Neural progenitor cell (in vitro differentiated cells): ENCODE measurements at regions not wholly inside any gene's neighbourhood (a gene's known extent, or its start where the extent isn't known, plus 50 kb on each side); places are given as distances from the start of the nearest gene placed in this dataset.

Experiments
- DNase-seq: peaks from one replicate; pipeline ENCODE4 v3.0.0-alpha.2; 2016; ENCODE audit warnings: low spot score
- H2AFZ ChIP-seq: fragments of 200-600 bp; sonication (generic); replicated peaks from 2 replicates; pipeline ENCODE4 v1.6.1; 2016; ENCODE audit warnings: antibody characterized with exemption
- H3F3A ChIP-seq: fragments of 200-600 bp; sonication (generic); 2 replicates; pipeline ENCODE4 v1.6.1; 2016; ENCODE audit warnings: antibody characterized with exemption, low read depth
- H3K27ac ChIP-seq: fragments of 200-600 bp; sonication (generic); 2 replicates; pipeline ENCODE4 v1.5.1; 2016; ENCODE audit warnings: mild to moderate bottlenecking
- H3K27me3 ChIP-seq: fragments of 200-600 bp; sonication (generic); 2 replicates; pipeline ENCODE4 v1.6.1; 2016; ENCODE audit warnings: mild to moderate bottlenecking, moderate library complexity
- H3K36me3 ChIP-seq: fragments of 200-600 bp; sonication (generic); 2 replicates; pipeline ENCODE4 v1.5.1; 2016
- H3K4me1 ChIP-seq: fragments of 200-600 bp; sonication (generic); 2 replicates; pipeline ENCODE4 v1.6.1; 2016; ENCODE audit warnings: mixed run types
- H3K4me2 ChIP-seq: fragments of 200-600 bp; sonication (generic); 2 replicates; pipeline ENCODE4 v1.6.1; 2016
- H3K4me3 ChIP-seq: fragments of 200-600 bp; sonication (generic); 2 replicates; pipeline ENCODE4 v1.5.1; 2016
- H3K79me2 ChIP-seq: fragments of 200-600 bp; sonication (generic); 2 replicates; pipeline ENCODE4 v1.6.1; 2016; ENCODE audit warnings: low read depth
- H3K9ac ChIP-seq: fragments of 200-600 bp; sonication (generic); 2 replicates; pipeline ENCODE4 v1.6.1; 2016
- H3K9me3 ChIP-seq: fragments of 200-600 bp; sonication (generic); 2 replicates; pipeline ENCODE4 v1.5.1; 2016; ENCODE audit warnings: low read depth
- H4K20me1 ChIP-seq: fragments of 200-600 bp; sonication (generic); 2 replicates; pipeline ENCODE4 v1.6.1; 2016; ENCODE audit warnings: low read depth
- H3K27ac Mint-ChIP-seq: 3 replicates; pipeline ENCODE4 v1.8.0; 2021; ENCODE audit warnings: mixed read lengths
- H3K27me3 Mint-ChIP-seq: 2 replicates; pipeline ENCODE4 v1.8.0; 2022; ENCODE audit warnings: low read depth, mild to moderate bottlenecking, inconsistent platforms, moderate library complexity, mixed read lengths; ENCODE audit not compliant: insufficient read depth
- H3K36me3 Mint-ChIP-seq: 3 replicates; pipeline ENCODE4 v1.8.0; 2021; ENCODE audit warnings: mixed read lengths
- H3K4me1 Mint-ChIP-seq: 3 replicates; pipeline ENCODE4 v1.8.0; 2021; ENCODE audit warnings: mixed read lengths
- H3K4me3 Mint-ChIP-seq: 3 replicates; pipeline ENCODE4 v1.8.0; 2021; ENCODE audit warnings: mild to moderate bottlenecking, moderate library complexity, mixed read lengths
- H3K9me3 Mint-ChIP-seq: 3 replicates; pipeline ENCODE4 v1.8.0; 2020; ENCODE audit warnings: mixed read lengths
- CTCF ChIP-seq: fragments of 200-600 bp; sonication (generic); IDR thresholded peaks from 2 replicates; pipeline ENCODE4 v1.5.1; 2017; ENCODE audit warnings: antibody characterized with exemption, mild to moderate bottlenecking
- EZH2 ChIP-seq: fragments of 200-600 bp; sonication (generic); IDR thresholded peaks from 2 replicates; pipeline ENCODE4 v1.6.1; 2017; ENCODE audit warnings: antibody characterized with exemption, mild to moderate bottlenecking, moderate library complexity
- EZH2phosphoT487 ChIP-seq: fragments of 200-600 bp; sonication (generic); IDR thresholded peaks from 2 replicates; pipeline ENCODE4 v1.6.1; 2017; ENCODE audit warnings: antibody characterized with exemption

GRCh38 chr9:116027951-116028350 lies 125.6 kb upstream of the PAPPA start:
- peaks cover 3% of the 10 kb centered on the region for H3K4me1 ChIP-seq
- no peaks in the 10 kb centered on the region for H3K36me3 ChIP-seq
- H3K9me3 ChIP-seq: no peaks in the 10 kb centered on the region
- H3F3A ChIP-seq: no peaks in the 10 kb centered on the region
- no peaks in the 10 kb centered on the region for H4K20me1 ChIP-seq
- Mint-ChIP-seq H3K9me3 (peaks cover 11% of the 10 kb centered on the region), H3K36me3 (no peaks in the 10 kb centered on the region), H3K27me3 (no peaks in the 10 kb centered on the region), H3K4me3 (no peak overlapping the region), H3K27ac (no peak overlapping the region), H3K4me1 (peaks cover 2% of the 10 kb centered on the region)
- no peak for DNase-seq
- no peak overlapping the region for H3K27ac ChIP-seq
- no peaks in the 10 kb centered on the region for H3K79me2 ChIP-seq
- H3K27me3 ChIP-seq: no peaks in the 10 kb centered on the region
- no peak overlapping the region for H3K9ac ChIP-seq
- TF ChIP-seq EZH2phosphoT487 (no peak), CTCF (no peak), EZH2 (no peak)
- H3K4me3 ChIP-seq: no peak overlapping the region
- H3K4me2 ChIP-seq: no peak overlapping the region
- no peak overlapping the region for H2AFZ ChIP-seq

- no peak for DNase-seq
- Mint-ChIP-seq H3K27me3 (peaks cover 2% of the 10 kb centered on the region), H3K4me1 (peaks cover 2% of the 10 kb centered on the region), H3K27ac (no peak overlapping the region), H3K9me3 (peaks cover 11% of the 10 kb centered on the region), H3K4me3 (no peak overlapping the region), H3K36me3 (no peaks in the 10 kb centered on the region)
- no peaks in the 10 kb centered on the region for H3K79me2 ChIP-seq
- no peaks in the 10 kb centered on the region for H3K36me3 ChIP-seq
- H3K27ac ChIP-seq: no peak overlapping the region
- no peaks in the 10 kb centered on the region for H4K20me1 ChIP-seq
- no peak overlapping the region for H2AFZ ChIP-seq
- H3K4me3 ChIP-seq: no peak overlapping the region
- H3K9ac ChIP-seq: no peak overlapping the region
- H3F3A ChIP-seq: no peaks in the 10 kb centered on the region
- H3K9me3 ChIP-seq: no peaks in the 10 kb centered on the region
- no peak overlapping the region for H3K4me2 ChIP-seq
- peaks cover 3% of the 10 kb centered on the region for H3K4me1 ChIP-seq
- no peak for TF ChIP-seq EZH2
- TF ChIP-seq CTCF: no peak
- no peak for TF ChIP-seq EZH2phosphoT487
- no peaks in the 10 kb centered on the region for H3K27me3 ChIP-seq
Observed at GRCh38 chr9:116030517-116030916, 123.1 kb upstream of the PAPPA start.

DNA sequence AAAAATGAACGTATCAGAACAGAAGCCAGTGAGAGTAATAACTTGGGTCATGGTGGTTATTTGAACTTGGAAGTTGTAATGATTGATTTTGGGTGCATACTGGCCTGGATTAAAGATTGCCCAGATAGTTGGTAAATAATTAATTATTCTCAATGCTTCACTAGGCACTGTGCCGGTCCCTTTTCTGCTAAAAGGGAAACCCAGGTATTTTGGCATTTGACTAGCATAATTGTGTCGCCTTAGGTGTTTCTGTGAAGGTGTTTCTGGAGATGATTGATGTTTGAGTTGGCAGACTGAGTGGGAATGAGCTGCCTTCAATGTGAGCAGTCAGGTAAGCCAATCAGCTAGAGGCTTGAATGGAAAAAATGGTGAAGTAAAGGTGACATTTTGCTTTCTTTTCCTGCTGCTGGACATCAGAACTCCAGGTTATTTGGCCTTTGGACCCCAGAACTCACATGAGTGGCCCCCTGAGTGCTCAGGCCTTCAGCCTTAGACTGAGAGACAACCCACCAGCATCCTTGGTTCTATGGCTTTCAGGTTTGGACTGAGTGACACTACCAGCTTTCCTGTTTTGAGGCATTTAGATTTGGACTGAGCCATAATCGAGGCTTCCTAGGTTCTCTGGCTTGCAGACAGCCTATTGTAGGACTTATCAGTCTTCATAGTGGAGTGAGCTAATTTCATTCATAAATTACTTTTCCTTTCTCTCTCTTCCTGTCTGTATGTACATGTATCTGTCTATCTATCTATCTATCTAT lies 120.7 kb upstream of the PAPPA start:
- Histone ChIP-seq H3K27ac (no peak overlapping the region), H3F3A (no peaks in the 10 kb centered on the region), H3K4me3 (no peak overlapping the region), H3K9ac (no peak overlapping the region), H2AFZ (no peak overlapping the region), H3K4me2 (no peak overlapping the region), H3K79me2 (no peaks in the 10 kb centered on the region), H4K20me1 (no peaks in the 10 kb centered on the region), H3K36me3 (no peaks in the 10 kb centered on the region), H3K27me3 (no peaks in the 10 kb centered on the region), H3K4me1 (no peaks in the 10 kb centered on the region), H3K9me3 (no peaks in the 10 kb centered on the region)
- no peak overlapping the region for H3K4me3 Mint-ChIP-seq
- H3K27ac Mint-ChIP-seq: no peak overlapping the region
- H3K36me3 Mint-ChIP-seq: no peaks in the 10 kb centered on the region
- no peak for DNase-seq
- peaks cover 5% of the 10 kb centered on the region for H3K4me1 Mint-ChIP-seq
- H3K9me3 Mint-ChIP-seq: peaks cover 11% of the 10 kb centered on the region
- H3K27me3 Mint-ChIP-seq: peaks cover 2% of the 10 kb centered on the region
- TF ChIP-seq EZH2phosphoT487: no peak
- TF ChIP-seq EZH2: no peak
- no peak for TF ChIP-seq CTCF
